Astrocyte (in vitro differentiated cells and primary cell): ENCODE measurements at regions not wholly inside any gene's neighbourhood (a gene's known extent, or its start where the extent isn't known, plus 50 kb on each side); places are given as distances from the start of the nearest gene placed in this dataset.

Source experiments
- DNase-seq: peaks from one replicate; pipeline ENCODE4 v3.0.0-alpha.2; 2010; ENCODE audit warnings: low read depth
- FAIRE-seq: peaks from 2 replicates; lab custom pipeline; 2011; peaks lifted over from hg19 to GRCh38; lab: Jason Lieb, UNC
- H2AFZ ChIP-seq: 2 replicates; pipeline ENCODE4 v1.6.0; 2012; ENCODE audit warnings: low read depth, low read length, inconsistent platforms
- H3K27ac ChIP-seq: 2 replicates; pipeline ENCODE4 v1.5.1; 2011; ENCODE audit warnings: low read depth, low read length, inconsistent platforms
- H3K27me3 ChIP-seq: 2 replicates; pipeline ENCODE4 v1.6.0; 2011; ENCODE audit warnings: low read length, inconsistent platforms; ENCODE audit not compliant: insufficient read depth
- H3K36me3 ChIP-seq: 2 replicates; pipeline ENCODE4 v1.5.1; 2011; ENCODE audit warnings: low read length, inconsistent platforms; ENCODE audit not compliant: insufficient read depth
- H3K4me1 ChIP-seq: 2 replicates; pipeline ENCODE4 v1.5.1; 2011; ENCODE audit warnings: low read length, inconsistent platforms; ENCODE audit not compliant: insufficient read depth
- H3K4me2 ChIP-seq: 2 replicates; pipeline ENCODE4 v1.6.0; 2012; ENCODE audit warnings: low read length, inconsistent platforms
- H3K4me3 ChIP-seq: 2 replicates; pipeline ENCODE4 v1.5.1; 2011; ENCODE audit warnings: low read depth, mild to moderate bottlenecking, low read length, inconsistent platforms; ENCODE audit not compliant: insufficient read depth
- H3K79me2 ChIP-seq: 2 replicates; pipeline ENCODE4 v1.6.0; 2012; ENCODE audit warnings: mild to moderate bottlenecking, low read length, inconsistent platforms; ENCODE audit not compliant: insufficient read depth
- H3K9ac ChIP-seq: 2 replicates; pipeline ENCODE4 v1.6.0; 2012; ENCODE audit warnings: mild to moderate bottlenecking, low read length, inconsistent platforms
- H3K9me3 ChIP-seq: 2 replicates; pipeline ENCODE4 v1.5.1; 2012; ENCODE audit warnings: low read depth, mild to moderate bottlenecking, low read length, inconsistent platforms; ENCODE audit not compliant: insufficient read depth
- H4K20me1 ChIP-seq: 2 replicates; pipeline ENCODE4 v1.6.0; 2012; ENCODE audit warnings: low read length, inconsistent platforms; ENCODE audit not compliant: insufficient read depth
- H3K27ac Mint-ChIP-seq: one replicate; pipeline ENCODE4 v1.8.0; 2021; ENCODE audit warnings: mild to moderate bottlenecking, mixed read lengths; ENCODE audit not compliant: unreplicated experiment
- H3K27me3 Mint-ChIP-seq: one replicate; pipeline ENCODE4 v1.8.0; 2021; ENCODE audit warnings: low read depth, mixed read lengths; ENCODE audit not compliant: unreplicated experiment
- H3K36me3 Mint-ChIP-seq: one replicate; pipeline ENCODE4 v1.8.0; 2021; ENCODE audit warnings: low read depth, mixed read lengths; ENCODE audit not compliant: unreplicated experiment
- H3K4me1 Mint-ChIP-seq: one replicate; pipeline ENCODE4 v1.8.0; 2021; ENCODE audit warnings: low read depth, mixed read lengths; ENCODE audit not compliant: unreplicated experiment
- H3K4me3 Mint-ChIP-seq: one replicate; pipeline ENCODE4 v1.8.0; 2021; ENCODE audit warnings: mild to moderate bottlenecking, moderate library complexity, mixed read lengths; ENCODE audit not compliant: unreplicated experiment
- H3K9me3 Mint-ChIP-seq: one replicate; pipeline ENCODE4 v1.8.0; 2021; ENCODE audit warnings: mild to moderate bottlenecking, mixed read lengths; ENCODE audit not compliant: unreplicated experiment
- CTCF ChIP-seq: IDR thresholded peaks from 2 replicates; pipeline ENCODE4 v1.5.1; 2011; ENCODE audit warnings: low read depth, mild to moderate bottlenecking, inconsistent platforms, low read length, moderate library complexity; ENCODE audit not compliant: insufficient read depth
- EZH2 ChIP-seq: IDR thresholded peaks from 2 replicates; pipeline ENCODE4 v1.6.1; 2012; ENCODE audit warnings: mild to moderate bottlenecking, low read length, inconsistent platforms; ENCODE audit not compliant: insufficient read depth

GRCh38 chr4:11876104-11876503 is 447.4 kb upstream of the HS3ST1 start:
- no peaks in the 10 kb centered on the region for H3K27me3 ChIP-seq
- Mint-ChIP-seq H3K4me3 (no peak overlapping the region), H3K9me3 (peaks cover 3% of the 10 kb centered on the region), H3K27ac (no peak overlapping the region), H3K27me3 (no peaks in the 10 kb centered on the region), H3K4me1 (no peaks in the 10 kb centered on the region), H3K36me3 (peaks cover 1% of the 10 kb centered on the region)
- DNase-seq (no peak), FAIRE-seq (no peak)
- no peak overlapping the region for H3K4me3 ChIP-seq
- peaks cover 4% of the 10 kb centered on the region for H3K9me3 ChIP-seq
- no peak for TF ChIP-seq EZH2
- no peak overlapping the region for H3K27ac ChIP-seq
- no peaks in the 10 kb centered on the region for H4K20me1 ChIP-seq
- H3K9ac ChIP-seq: no peak overlapping the region
- H3K79me2 ChIP-seq: no peaks in the 10 kb centered on the region
- H2AFZ ChIP-seq: no peak overlapping the region
- no peaks in the 10 kb centered on the region for H3K36me3 ChIP-seq
- no peak overlapping the region for H3K4me2 ChIP-seq
- H3K4me1 ChIP-seq: no peaks in the 10 kb centered on the region

DNA sequence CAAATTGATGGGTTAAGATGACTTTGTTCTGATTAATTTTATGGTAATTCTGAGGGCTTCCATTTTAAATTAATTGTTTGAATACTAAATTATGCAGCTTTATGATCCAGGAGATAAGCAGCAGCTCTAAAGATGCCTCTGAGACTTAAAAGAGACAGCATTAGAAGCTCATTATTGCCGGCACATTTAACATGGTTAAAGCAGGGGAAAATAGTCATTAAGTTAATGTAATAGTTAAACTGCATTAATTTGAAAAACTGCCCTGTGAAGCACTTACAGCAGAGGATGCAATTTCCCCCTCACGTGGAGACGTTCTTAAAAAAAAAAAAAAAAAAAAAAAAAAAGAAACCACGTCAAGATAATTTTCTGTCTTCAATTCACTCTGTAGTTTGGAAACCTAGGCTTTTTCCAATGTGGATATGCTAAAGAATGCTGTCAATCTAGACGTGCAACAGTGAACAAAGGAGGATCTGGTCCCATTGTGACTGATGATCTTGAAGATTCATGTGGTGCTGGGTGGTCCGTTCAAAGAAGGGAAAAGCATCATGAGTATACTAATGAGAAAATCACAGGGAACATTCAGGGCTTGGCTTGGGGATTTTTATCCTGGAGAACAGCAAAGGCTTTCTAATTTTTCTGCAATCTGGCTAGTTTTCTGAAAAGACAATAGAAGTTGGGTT is 440.6 kb upstream of the HS3ST1 start:
- Histone ChIP-seq H3K36me3 (no peaks in the 10 kb centered on the region), H3K4me3 (no peak overlapping the region), H2AFZ (no peak overlapping the region), H3K4me2 (no peak overlapping the region), H3K27me3 (no peaks in the 10 kb centered on the region), H3K4me1 (no peaks in the 10 kb centered on the region), H3K79me2 (no peaks in the 10 kb centered on the region), H3K27ac (no peak overlapping the region), H3K9ac (no peak overlapping the region), H3K9me3 (no peaks in the 10 kb centered on the region), H4K20me1 (no peaks in the 10 kb centered on the region)
- FAIRE-seq: no peak
- Mint-ChIP-seq H3K27ac (no peak overlapping the region), H3K9me3 (no peaks in the 10 kb centered on the region), H3K4me3 (no peak overlapping the region), H3K27me3 (no peaks in the 10 kb centered on the region), H3K4me1 (no peaks in the 10 kb centered on the region), H3K36me3 (no peaks in the 10 kb centered on the region)
- no peak for DNase-seq
- TF ChIP-seq EZH2 (no peak), CTCF (no peak)

DNA sequence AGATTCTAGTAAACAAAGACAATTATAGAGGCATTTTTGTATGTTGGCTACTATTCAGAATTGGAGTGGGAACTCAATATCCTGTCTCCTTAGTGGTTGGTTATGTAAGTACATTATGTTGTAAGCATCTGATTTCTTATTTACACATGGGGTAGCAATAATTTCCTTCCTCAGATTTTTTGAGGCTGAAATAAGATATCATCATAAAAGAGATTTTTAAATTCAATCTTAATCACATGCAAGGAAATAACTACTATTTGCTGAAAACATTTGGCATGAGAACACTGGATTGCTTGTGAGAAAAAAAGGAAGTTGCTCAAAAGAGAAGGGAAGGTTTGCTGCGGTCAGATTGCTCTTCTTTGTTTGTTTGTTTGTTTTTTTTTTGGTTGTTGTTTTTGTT is 437.7 kb upstream of the HS3ST1 start:
- no peaks in the 10 kb centered on the region for H3K36me3 ChIP-seq
- H3K27me3 ChIP-seq: no peaks in the 10 kb centered on the region
- no peak overlapping the region for H3K4me3 ChIP-seq
- H3K27me3 Mint-ChIP-seq: peaks cover 1% of the 10 kb centered on the region
- H3K4me2 ChIP-seq: no peak overlapping the region
- no peaks in the 10 kb centered on the region for H3K4me1 ChIP-seq
- no peak overlapping the region for H3K27ac ChIP-seq
- H4K20me1 ChIP-seq: no peaks in the 10 kb centered on the region
- no peaks in the 10 kb centered on the region for H3K9me3 Mint-ChIP-seq
- H2AFZ ChIP-seq: no peak overlapping the region
- no peak for DNase-seq
- H3K36me3 Mint-ChIP-seq: no peaks in the 10 kb centered on the region
- TF ChIP-seq CTCF: no peak
- no peak for TF ChIP-seq EZH2
- no peak overlapping the region for H3K27ac Mint-ChIP-seq
- FAIRE-seq: no peak
- no peak overlapping the region for H3K9ac ChIP-seq
- H3K4me1 Mint-ChIP-seq: no peaks in the 10 kb centered on the region
- peaks cover 2% of the 10 kb centered on the region for H3K9me3 ChIP-seq
- no peaks in the 10 kb centered on the region for H3K79me2 ChIP-seq
- H3K4me3 Mint-ChIP-seq: no peak overlapping the region
